Mucosa of descending colon (tissue), 3 donors: ENCODE measurements at regions not wholly inside any gene's neighbourhood (a gene's known extent, or its start where the extent isn't known, plus 50 kb on each side); places are given as distances from the start of the nearest gene placed in this dataset.

Source experiments
- ATAC-seq: fragments of 200-7000 bp; cut with Tn5 transposase; one replicate; pipeline ENCODE4 v1.9.1; 2020; ENCODE audit warnings: mild to moderate bottlenecking, moderate library complexity
- DNase-seq, 3 donors: peaks; one replicate each; pipeline ENCODE4 v3.0.0-alpha.2; 2020
- H3K36me3 ChIP-seq: fragments of 200-600 bp; one replicate; pipeline ENCODE4 v1.8.0; 2021; ENCODE audit warnings: low read depth, mild to moderate bottlenecking
- H3K4me1 ChIP-seq: fragments of 200-600 bp; one replicate; pipeline ENCODE4 v1.8.0; 2021; ENCODE audit warnings: low read depth, mild to moderate bottlenecking
- H3K4me3 ChIP-seq: fragments of 200-600 bp; one replicate; pipeline ENCODE4 v1.8.0; 2021; ENCODE audit warnings: mild to moderate bottlenecking
- H3K9me3 ChIP-seq: fragments of 200-600 bp; one replicate; pipeline ENCODE4 v1.8.0; 2021; ENCODE audit warnings: mild to moderate bottlenecking
- intact Hi-C, 2 donors: fragments of 100-400 bp; cut with DNase I in 1 of 2; cut with micrococcal nuclease in 1 of 2; formaldehyde crosslinking; loops; one replicate each; pipeline versions ENCODE4 v1.11.0 to v1.11.1; 2022; cut with DNase I, micrococcal nuclease
- TF ChIP-seq, protein P1 (sequence below): fragments of 200-600 bp; IDR thresholded peaks from one replicate; pipeline ENCODE4 v1.8.0; 2022; ENCODE audit warnings: antibody characterized with exemption, mild to moderate bottlenecking
- donor health status: DM: no; HTN: no; CAD: no; lungs with moderate emphysema.
- donor health status: DM: no; HTN: no; CAD: no.
- donor health status: DM: no; HTN: yes; CAD: no.

DNA sequence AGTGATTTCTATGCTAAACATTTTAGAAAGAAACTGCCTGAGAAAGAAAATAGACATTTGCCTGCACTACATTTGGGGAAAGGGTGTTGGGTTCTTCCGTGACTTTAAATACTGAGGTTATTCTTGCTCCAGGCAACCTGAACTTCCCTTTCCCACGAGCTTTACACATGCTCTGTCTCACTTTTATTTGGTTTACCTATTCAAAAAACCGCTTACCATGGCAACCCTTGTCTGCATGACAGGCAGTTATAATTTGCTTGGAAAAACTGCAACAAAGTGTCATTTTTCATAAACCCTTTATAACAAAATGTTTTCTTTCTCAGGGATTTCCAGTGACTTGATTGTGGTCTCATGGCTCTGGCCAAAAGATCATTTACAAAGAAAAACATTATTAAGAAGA, 416.3 kb upstream of the MEIS2 start:
- H3K4me1 ChIP-seq = no peaks in the 10 kb centered on the region
- ATAC-seq = no peak

DNA sequence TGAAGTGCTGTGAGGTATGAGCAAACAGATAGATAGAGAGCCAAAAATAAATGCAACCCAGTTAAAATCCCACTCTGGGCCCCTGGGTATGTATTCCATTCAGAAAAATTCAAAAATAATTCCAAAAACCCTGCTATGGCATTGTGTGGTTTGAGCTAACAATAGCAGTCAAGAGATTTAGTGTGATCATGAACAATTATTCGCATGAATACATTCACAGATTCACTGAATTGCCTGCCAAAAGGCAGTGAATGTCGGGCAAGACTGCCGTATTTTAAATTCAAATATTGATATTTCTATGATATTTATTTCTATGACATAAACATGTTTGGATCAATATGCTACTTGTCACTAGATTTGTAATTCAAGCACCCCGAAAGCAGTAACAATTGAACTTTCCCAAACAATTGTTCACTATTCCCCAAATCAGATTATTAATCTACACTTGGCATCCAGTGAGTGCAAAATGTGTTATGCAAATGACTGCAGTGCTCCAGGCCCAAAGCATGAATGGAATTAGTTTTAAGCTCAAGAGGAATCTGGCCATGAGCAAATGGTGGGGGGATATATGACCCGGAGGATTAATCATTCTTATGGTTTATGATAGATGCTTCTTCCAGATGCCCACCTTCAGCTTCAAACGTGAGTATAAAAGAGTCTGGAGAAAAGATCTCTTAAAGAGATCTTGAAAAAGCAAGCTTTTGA, 417.0 kb upstream of the MEIS2 start:
- H3K4me3 ChIP-seq = no peak overlapping the region
- intact Hi-C loops = no loop called here
- H3K4me1 ChIP-seq = no peaks in the 10 kb centered on the region
- no peaks in the 10 kb centered on the region for H3K36me3 ChIP-seq
- H3K9me3 ChIP-seq = peaks cover 8% of the 10 kb centered on the region
- TF ChIP-seq, protein P1, sequence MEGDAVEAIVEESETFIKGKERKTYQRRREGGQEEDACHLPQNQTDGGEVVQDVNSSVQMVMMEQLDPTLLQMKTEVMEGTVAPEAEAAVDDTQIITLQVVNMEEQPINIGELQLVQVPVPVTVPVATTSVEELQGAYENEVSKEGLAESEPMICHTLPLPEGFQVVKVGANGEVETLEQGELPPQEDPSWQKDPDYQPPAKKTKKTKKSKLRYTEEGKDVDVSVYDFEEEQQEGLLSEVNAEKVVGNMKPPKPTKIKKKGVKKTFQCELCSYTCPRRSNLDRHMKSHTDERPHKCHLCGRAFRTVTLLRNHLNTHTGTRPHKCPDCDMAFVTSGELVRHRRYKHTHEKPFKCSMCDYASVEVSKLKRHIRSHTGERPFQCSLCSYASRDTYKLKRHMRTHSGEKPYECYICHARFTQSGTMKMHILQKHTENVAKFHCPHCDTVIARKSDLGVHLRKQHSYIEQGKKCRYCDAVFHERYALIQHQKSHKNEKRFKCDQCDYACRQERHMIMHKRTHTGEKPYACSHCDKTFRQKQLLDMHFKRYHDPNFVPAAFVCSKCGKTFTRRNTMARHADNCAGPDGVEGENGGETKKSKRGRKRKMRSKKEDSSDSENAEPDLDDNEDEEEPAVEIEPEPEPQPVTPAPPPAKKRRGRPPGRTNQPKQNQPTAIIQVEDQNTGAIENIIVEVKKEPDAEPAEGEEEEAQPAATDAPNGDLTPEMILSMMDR = no peak
- ATAC-seq (no peak), DNase-seq (no peak)

More for the DNA sequence above, 416.3 kb upstream of the MEIS2 start:
- H3K36me3 ChIP-seq = no peaks in the 10 kb centered on the region
- DNase-seq = no peak
- no peak overlapping the region for H3K4me3 ChIP-seq
- intact Hi-C loops = no loop called here
- H3K9me3 ChIP-seq = peaks cover 8% of the 10 kb centered on the region
- TF ChIP-seq, protein P1 = no peak

GRCh38 chr15:37518436-37518835, 416.0 kb upstream of the TMCO5A start:
- H3K36me3 ChIP-seq = no peaks in the 10 kb centered on the region
- no peak for ATAC-seq
- H3K4me1 ChIP-seq = no peaks in the 10 kb centered on the region
- H3K9me3 ChIP-seq = peaks cover 8% of the 10 kb centered on the region
- intact Hi-C loops = no loop called here
- TF ChIP-seq, protein P1 = no peak
- no peak for DNase-seq
- no peak overlapping the region for H3K4me3 ChIP-seq

GRCh38 chr15:37520026-37520425, 414.4 kb upstream of the TMCO5A start:
- TF ChIP-seq, protein P1 = no peak
- Histone ChIP-seq H3K4me1 (no peaks in the 10 kb centered on the region), H3K4me3 (no peak overlapping the region), H3K36me3 (no peaks in the 10 kb centered on the region), H3K9me3 (peaks cover 6% of the 10 kb centered on the region)
- DNase-seq = no peak
- intact Hi-C loops = no loop called here
- no peak for ATAC-seq

DNA sequence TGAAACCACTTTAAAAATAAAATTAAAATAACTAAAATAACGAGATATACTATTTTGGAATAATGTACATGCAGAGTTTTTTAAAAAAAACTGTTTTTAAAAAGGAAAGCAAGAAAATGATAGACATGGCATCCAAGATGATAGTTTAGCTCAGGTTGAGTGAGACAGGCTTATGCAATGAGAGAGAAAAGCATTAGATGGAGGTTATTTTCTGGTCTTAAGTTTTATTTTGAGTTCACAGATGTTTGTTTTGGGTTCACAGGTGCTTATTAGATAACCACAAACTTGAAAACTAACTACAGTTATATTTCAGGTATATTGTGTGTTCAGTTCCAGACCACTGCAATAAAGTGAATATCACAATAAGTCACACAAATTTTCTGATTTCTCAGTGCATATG, 413.6 kb upstream of the TMCO5A start:
- TF ChIP-seq, protein P1 = no peak
- DNase-seq = no peak

More for the DNA sequence above, 413.6 kb upstream of the TMCO5A start:
- intact Hi-C loops = no loop called here
- no peak overlapping the region for H3K4me3 ChIP-seq
- ATAC-seq = no peak
- peaks cover 4% of the 10 kb centered on the region for H3K9me3 ChIP-seq
- no peaks in the 10 kb centered on the region for H3K36me3 ChIP-seq
- H3K4me1 ChIP-seq = no peaks in the 10 kb centered on the region
